CD4-positive, alpha-beta T cell (primary cell): ENCODE measurements at regions not wholly inside any gene's neighbourhood (a gene's known extent, or its start where the extent isn't known, plus 50 kb on each side); places are given as distances from the start of the nearest gene placed in this dataset.

Experiments
- ATAC-seq: fragments of 200-7000 bp; cut with Tn5 transposase; one replicate; pipeline ENCODE4 v1.10.0; 2022; ENCODE audit warnings: mild to moderate bottlenecking; ENCODE audit not compliant: poor library complexity
- CTCF ChIA-PET: fragments of 350-600 bp; sonication (Branson Sonifier 250); formaldehyde crosslinking; loops from one replicate; lab custom pipeline; 2021; ENCODE audit warnings: antibody characterized with exemption, inconsistent platforms; lab: Charles Lee
- POLR2A ChIA-PET: fragments of 350-600 bp; sonication (Branson Sonifier 250); formaldehyde crosslinking; loops from one replicate; lab custom pipeline; 2021; ENCODE audit warnings: antibody characterized with exemption, inconsistent platforms; lab: Charles Lee
- DNase-seq, 14 experiments: peaks; one replicate each; pipeline ENCODE4 v3.0.0-alpha.2; 2013 to 2020; ENCODE audit warnings: mixed read lengths in 2 of 14
- H3K27ac ChIP-seq, 2 donors: one replicate each; pipeline versions ENCODE4 v1.5.1 to v1.7.0; 2013; ENCODE audit warnings: low read length in 2 of 2, low read depth in 1 of 2, mild to moderate bottlenecking in 1 of 2
- H3K27me3 ChIP-seq, 2 experiments: 1 replicate in 1 of 2; 2 replicates in 1 of 2; pipeline versions ENCODE4 v1.6.1 to v1.7.0; 2013; ENCODE audit warnings: low read length in 2 of 2, control low read depth in 1 of 2, mild to moderate bottlenecking in 1 of 2, moderate library complexity in 1 of 2; ENCODE audit not compliant: insufficient read depth in 2 of 2, control insufficient read depth in 1 of 2
- H3K36me3 ChIP-seq: one replicate; pipeline ENCODE4 v1.6.1; 2013; ENCODE audit warnings: low read length, control low read depth; ENCODE audit not compliant: insufficient read depth
- H3K4me1 ChIP-seq: one replicate; pipeline ENCODE4 v1.6.1; 2013; ENCODE audit warnings: low read length, control low read depth; ENCODE audit not compliant: insufficient read depth
- H3K4me3 ChIP-seq: one replicate; pipeline ENCODE4 v1.5.1; 2013; ENCODE audit warnings: mild to moderate bottlenecking, low read length, moderate library complexity
- H3K9me3 ChIP-seq, 2 experiments: 1 replicate in 1 of 2; 2 replicates in 1 of 2; pipeline versions ENCODE4 v1.6.1 to v1.7.0; 2013; ENCODE audit warnings: low read length in 2 of 2, mild to moderate bottlenecking in 2 of 2, control low read depth in 1 of 2, moderate library complexity in 1 of 2; ENCODE audit not compliant: control insufficient read depth in 1 of 2, insufficient read depth in 1 of 2
- H3K27ac Mint-ChIP-seq: one replicate; pipeline ENCODE4 v1.8.0; 2020; ENCODE audit warnings: mixed read lengths
- H3K27me3 Mint-ChIP-seq: one replicate; pipeline ENCODE4 v1.8.0; 2021; ENCODE audit warnings: mixed read lengths
- H3K36me3 Mint-ChIP-seq: one replicate; pipeline ENCODE4 v1.8.0; 2021; ENCODE audit warnings: low read depth, mixed read lengths
- H3K4me1 Mint-ChIP-seq: one replicate; pipeline ENCODE4 v1.8.0; 2021; ENCODE audit warnings: low read depth, mixed read lengths
- H3K4me3 Mint-ChIP-seq: one replicate; pipeline ENCODE4 v1.8.0; 2020; ENCODE audit warnings: mild to moderate bottlenecking, mixed read lengths
- H3K9me3 Mint-ChIP-seq: one replicate; pipeline ENCODE4 v1.8.0; 2020; ENCODE audit warnings: mixed read lengths
- CTCF ChIP-seq: fragments of 200-600 bp; IDR thresholded peaks from one replicate; pipeline ENCODE4 v1.8.0; 2022; ENCODE audit warnings: antibody characterized with exemption, mild to moderate bottlenecking
- intact Hi-C, 2 experiments: fragments of 100-400 bp; cut with DNase I in 1 of 2; cut with micrococcal nuclease in 1 of 2; formaldehyde crosslinking; loops; one replicate each; pipeline versions ENCODE4 v1.15.1 to v1.9.0; 2023 to 2025; cut with DNase I, micrococcal nuclease

- no peak for ATAC-seq
- TF ChIP-seq CTCF: no peak
- DNase-seq: no peak
- H3K9me3 ChIP-seq: no peaks in the 10 kb centered on the region
- no peak overlapping the region for H3K4me3 ChIP-seq
- H3K4me3 Mint-ChIP-seq: no peak overlapping the region
- H3K9me3 Mint-ChIP-seq: no peaks in the 10 kb centered on the region
- no peak overlapping the region for H3K27ac ChIP-seq
- intact Hi-C loops: no loop called here
- H3K36me3 Mint-ChIP-seq: no peaks in the 10 kb centered on the region
- ChIA-PET POLR2A (no interaction called here), CTCF (no interaction called here)
- H3K36me3 ChIP-seq: no peaks in the 10 kb centered on the region
- peaks cover 7 to 30% of the 10 kb centered on the region in 2 experiments for H3K27me3 ChIP-seq
- H3K4me1 Mint-ChIP-seq: no peaks in the 10 kb centered on the region
- H3K27ac Mint-ChIP-seq: no peak overlapping the region
- no peaks in the 10 kb centered on the region for H3K4me1 ChIP-seq
- peaks cover 45% of the 10 kb centered on the region for H3K27me3 Mint-ChIP-seq
Measured at GRCh38 chr16:13856811-13857511, 63.0 kb upstream of the ERCC4 start.

- POLR2A ChIA-PET: no interaction called here
- DNase-seq: no peak
Measured at GRCh38 chr16:13858873-13859580, 60.9 kb upstream of the ERCC4 start.

GRCh38 chr16:13863075-13863765 lies 56.7 kb upstream of the ERCC4 start:
- Mint-ChIP-seq H3K27ac (no peak overlapping the region), H3K9me3 (no peaks in the 10 kb centered on the region), H3K27me3 (peaks cover 46% of the 10 kb centered on the region), H3K4me1 (no peaks in the 10 kb centered on the region), H3K4me3 (no peak overlapping the region), H3K36me3 (no peaks in the 10 kb centered on the region)
- ATAC-seq (no peak), DNase-seq (no peak)
- intact Hi-C loops: no loop called here
- no peak overlapping the region for H3K27ac ChIP-seq
- H3K9me3 ChIP-seq: peaks cover 0 to 7% of the 10 kb centered on the region in 2 experiments
- CTCF ChIA-PET: no interaction called here
- no peak for TF ChIP-seq CTCF
- POLR2A ChIA-PET: no interaction called here
- H3K4me1 ChIP-seq: no peaks in the 10 kb centered on the region
- H3K27me3 ChIP-seq: peaks cover 2 to 20% of the 10 kb centered on the region in 2 experiments
- no peak overlapping the region for H3K4me3 ChIP-seq
- no peaks in the 10 kb centered on the region for H3K36me3 ChIP-seq

More at GRCh38 chr16:13858873-13859580, 60.9 kb upstream of the ERCC4 start:
- no peak overlapping the region for H3K4me3 Mint-ChIP-seq
- no peak for TF ChIP-seq CTCF
- Histone ChIP-seq H3K27me3 (peaks cover 7 to 30% of the 10 kb centered on the region in 2 experiments), H3K36me3 (no peaks in the 10 kb centered on the region), H3K4me3 (no peak overlapping the region), H3K4me1 (no peaks in the 10 kb centered on the region), H3K9me3 (peaks cover 0 to 7% of the 10 kb centered on the region in 2 experiments), H3K27ac (no peak overlapping the region)
- peaks cover 45% of the 10 kb centered on the region for H3K27me3 Mint-ChIP-seq
- H3K4me1 Mint-ChIP-seq: no peaks in the 10 kb centered on the region
- no peaks in the 10 kb centered on the region for H3K36me3 Mint-ChIP-seq
- CTCF ChIA-PET: no interaction called here
- no peak overlapping the region for H3K27ac Mint-ChIP-seq
- ATAC-seq: no peak
- intact Hi-C loops: no loop called here
- no peaks in the 10 kb centered on the region for H3K9me3 Mint-ChIP-seq
